GM23338 (cell line): ENCODE measurements at regions not wholly inside any gene's neighbourhood (a gene's known extent, or its start where the extent isn't known, plus 50 kb on each side); places are given as distances from the start of the nearest gene placed in this dataset.

Source experiments
- ATAC-seq: fragments of 200-7000 bp; cut with Tn5 transposase; 3 replicates; pipeline ENCODE4 v1.9.1; 2020
- DNase-seq: peaks from one replicate; pipeline ENCODE4 v3.0.0-alpha.2; 2015; ENCODE audit warnings: low spot score
- H2AFZ ChIP-seq: fragments of 200-600 bp; sonication (generic); 2 replicates; pipeline ENCODE4 v1.8.0; 2016; ENCODE audit warnings: antibody characterized with exemption, mild to moderate bottlenecking, moderate library complexity
- H3F3A ChIP-seq: fragments of 200-600 bp; sonication (generic); replicated peaks from 2 replicates; pipeline ENCODE4 v1.8.0; 2017; ENCODE audit warnings: antibody characterized with exemption, mixed run types, low read depth
- H3K27ac ChIP-seq: fragments of 200-600 bp; sonication (generic); 2 replicates; pipeline ENCODE4 v1.6.1; 2016; ENCODE audit warnings: low read depth
- H3K27me3 ChIP-seq: fragments of 200-600 bp; sonication (generic); 2 replicates; pipeline ENCODE4 v1.8.0; 2016; ENCODE audit warnings: mild to moderate bottlenecking, mixed run types, moderate library complexity; ENCODE audit not compliant: insufficient read depth
- H3K36me3 ChIP-seq: fragments of 200-600 bp; sonication (generic); 2 replicates; pipeline ENCODE4 v1.8.0; 2016; ENCODE audit warnings: mild to moderate bottlenecking; ENCODE audit not compliant: insufficient read depth
- H3K4me1 ChIP-seq: fragments of 200-600 bp; sonication (generic); 2 replicates; pipeline ENCODE4 v1.8.0; 2016; ENCODE audit warnings: mild to moderate bottlenecking, moderate library complexity; ENCODE audit not compliant: insufficient read depth
- H3K4me2 ChIP-seq: fragments of 200-600 bp; sonication (generic); 2 replicates; pipeline ENCODE4 v1.7.1; 2017; ENCODE audit warnings: mixed run types
- H3K4me3 ChIP-seq: fragments of 200-600 bp; sonication (generic); 2 replicates; pipeline ENCODE4 v1.6.1; 2016; ENCODE audit warnings: mixed run types
- H3K79me2 ChIP-seq: fragments of 200-600 bp; sonication (generic); replicated peaks from 2 replicates; pipeline ENCODE4 v1.8.0; 2017; ENCODE audit warnings: mild to moderate bottlenecking; ENCODE audit not compliant: insufficient read depth
- H3K9me2 ChIP-seq: fragments of 200-600 bp; sonication (generic); 2 replicates; pipeline ENCODE4 v1.8.0; 2017; ENCODE audit not compliant: insufficient read depth
- H4K20me1 ChIP-seq: fragments of 200-600 bp; sonication (generic); replicated peaks from 2 replicates; pipeline ENCODE4 v1.8.0; 2017; ENCODE audit warnings: mild to moderate bottlenecking; ENCODE audit not compliant: insufficient read depth
- H3K27ac Mint-ChIP-seq: 2 replicates; pipeline ENCODE4 v1.8.0; 2020; ENCODE audit warnings: inconsistent platforms, mild to moderate bottlenecking, moderate library complexity, mixed read lengths
- H3K27me3 Mint-ChIP-seq: 3 replicates; pipeline ENCODE4 v1.8.0; 2022; ENCODE audit warnings: low read depth, mild to moderate bottlenecking, moderate library complexity, mixed read lengths, inconsistent platforms; ENCODE audit not compliant: insufficient read depth, poor library complexity
- H3K36me3 Mint-ChIP-seq: 3 replicates; pipeline ENCODE4 v1.8.0; 2021; ENCODE audit warnings: low read depth, mild to moderate bottlenecking, inconsistent platforms, moderate library complexity, mixed read lengths
- H3K4me1 Mint-ChIP-seq: 3 replicates; pipeline ENCODE4 v1.8.0; 2020; ENCODE audit warnings: mild to moderate bottlenecking, inconsistent platforms, mixed read lengths
- H3K4me3 Mint-ChIP-seq: 3 replicates; pipeline ENCODE4 v1.8.0; 2021; ENCODE audit warnings: moderate library complexity, mild to moderate bottlenecking, inconsistent platforms, mixed read lengths
- H3K9me3 Mint-ChIP-seq: 3 replicates; pipeline ENCODE4 v1.8.0; 2020; ENCODE audit warnings: moderate library complexity, mild to moderate bottlenecking, inconsistent platforms, mixed read lengths
- CREB1 ChIP-seq: fragments of 250-450 bp; sonication (Bioruptor Pico); IDR thresholded peaks from 2 replicates; pipeline ENCODE4 v1.5.0; 2020; ENCODE audit warnings: low read depth, mild to moderate bottlenecking, moderate library complexity
- EZH2phosphoT487 ChIP-seq: fragments of 200-600 bp; sonication (generic); IDR thresholded peaks from one replicate; pipeline ENCODE4 v1.8.1; 2018; ENCODE audit warnings: antibody characterized with exemption; ENCODE audit not compliant: unreplicated experiment
- JUNB ChIP-seq: IDR thresholded peaks from one replicate; pipeline ENCODE4 v1.6.1; 2016; ENCODE audit warnings: antibody characterized with exemption; ENCODE audit not compliant: unreplicated experiment
- NANOG ChIP-seq: IDR thresholded peaks from 2 replicates; pipeline ENCODE4 v1.6.1; 2016; ENCODE audit warnings: antibody characterized with exemption, borderline replicate concordance
- STAT1 ChIP-seq: IDR thresholded peaks from one replicate; pipeline ENCODE4 v1.6.1; 2016; ENCODE audit warnings: antibody characterized with exemption; ENCODE audit not compliant: unreplicated experiment
- TF ChIP-seq, protein P1 (sequence below): IDR thresholded peaks from one replicate; pipeline ENCODE4 v1.6.1; 2018; ENCODE audit warnings: antibody characterized with exemption; ENCODE audit not compliant: unreplicated experiment

DNA sequence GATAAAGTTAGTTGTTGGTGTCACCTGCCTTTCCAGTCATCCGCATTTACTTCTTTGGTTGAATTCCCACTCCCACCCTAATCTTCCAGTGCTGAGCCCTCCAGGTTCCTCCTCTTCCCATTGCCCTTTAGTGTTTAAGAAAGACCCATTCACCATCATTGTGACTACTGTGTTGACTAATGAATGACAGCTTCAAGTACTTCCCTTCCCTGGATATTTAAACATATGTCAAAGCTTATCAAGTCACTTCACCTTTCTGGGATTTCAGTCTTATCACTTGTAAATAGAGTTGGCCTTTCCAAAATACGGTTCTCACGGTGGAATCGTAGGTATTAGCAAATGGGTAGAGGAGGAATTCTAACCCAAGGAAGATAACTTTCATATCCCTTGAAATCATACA is 201.6 kb upstream of the SVIL start:
- Mint-ChIP-seq H3K36me3 (no peaks in the 10 kb centered on the region), H3K4me1 (peaks cover 20% of the 10 kb centered on the region), H3K27me3 (peaks cover 2% of the 10 kb centered on the region), H3K9me3 (no peaks in the 10 kb centered on the region; the same call in 2 of the 3 replicates), H3K4me3 (no peak overlapping the region), H3K27ac (no peak overlapping the region)
- no peak overlapping the region for H3K4me3 ChIP-seq
- no peaks in the 10 kb centered on the region for H3K79me2 ChIP-seq
- H2AFZ ChIP-seq = no peak overlapping the region
- H3K36me3 ChIP-seq = no peaks in the 10 kb centered on the region
- DNase-seq (no peak), ATAC-seq (no peak)
- no peak for TF ChIP-seq CREB1
- no peak for TF ChIP-seq EZH2phosphoT487
- TF ChIP-seq JUNB = no peak
- TF ChIP-seq STAT1 = no peak
- TF ChIP-seq NANOG = no peak
- H3K27me3 ChIP-seq = no peaks in the 10 kb centered on the region
- no peak overlapping the region for H3K4me2 ChIP-seq
- no peaks in the 10 kb centered on the region for H3F3A ChIP-seq
- H3K9me2 ChIP-seq = 0 out of 2 replicates have a peak, but pooled peaks cover 10% of the 10 kb centered on the region
- H3K27ac ChIP-seq = no peak overlapping the region
- peaks cover 7% of the 10 kb centered on the region; the same call in 1 of the 2 replicates for H3K4me1 ChIP-seq
- H4K20me1 ChIP-seq = no peaks in the 10 kb centered on the region

GRCh38 chr10:29835055-29835454 is 200.3 kb upstream of the SVIL start:
- Histone ChIP-seq H3K27ac (no peak overlapping the region), H3K36me3 (no peaks in the 10 kb centered on the region), H4K20me1 (no peaks in the 10 kb centered on the region), H3K79me2 (no peaks in the 10 kb centered on the region), H3K4me3 (no peak overlapping the region), H3K4me1 (peaks cover 6% of the 10 kb centered on the region; the same call in 1 of the 2 replicates), H3K27me3 (no peaks in the 10 kb centered on the region), H3K9me2 (0 out of 2 replicates have a peak, but pooled peaks cover 10% of the 10 kb centered on the region), H3K4me2 (no peak overlapping the region), H3F3A (no peaks in the 10 kb centered on the region), H2AFZ (no peak overlapping the region)
- Mint-ChIP-seq H3K27ac (no peak overlapping the region), H3K9me3 (no peaks in the 10 kb centered on the region; the same call in 2 of the 3 replicates), H3K36me3 (no peaks in the 10 kb centered on the region), H3K27me3 (peaks cover 1% of the 10 kb centered on the region), H3K4me3 (no peak overlapping the region), H3K4me1 (peaks cover 14% of the 10 kb centered on the region)
- ATAC-seq (no peak), DNase-seq (no peak)
- TF ChIP-seq, protein P1, sequence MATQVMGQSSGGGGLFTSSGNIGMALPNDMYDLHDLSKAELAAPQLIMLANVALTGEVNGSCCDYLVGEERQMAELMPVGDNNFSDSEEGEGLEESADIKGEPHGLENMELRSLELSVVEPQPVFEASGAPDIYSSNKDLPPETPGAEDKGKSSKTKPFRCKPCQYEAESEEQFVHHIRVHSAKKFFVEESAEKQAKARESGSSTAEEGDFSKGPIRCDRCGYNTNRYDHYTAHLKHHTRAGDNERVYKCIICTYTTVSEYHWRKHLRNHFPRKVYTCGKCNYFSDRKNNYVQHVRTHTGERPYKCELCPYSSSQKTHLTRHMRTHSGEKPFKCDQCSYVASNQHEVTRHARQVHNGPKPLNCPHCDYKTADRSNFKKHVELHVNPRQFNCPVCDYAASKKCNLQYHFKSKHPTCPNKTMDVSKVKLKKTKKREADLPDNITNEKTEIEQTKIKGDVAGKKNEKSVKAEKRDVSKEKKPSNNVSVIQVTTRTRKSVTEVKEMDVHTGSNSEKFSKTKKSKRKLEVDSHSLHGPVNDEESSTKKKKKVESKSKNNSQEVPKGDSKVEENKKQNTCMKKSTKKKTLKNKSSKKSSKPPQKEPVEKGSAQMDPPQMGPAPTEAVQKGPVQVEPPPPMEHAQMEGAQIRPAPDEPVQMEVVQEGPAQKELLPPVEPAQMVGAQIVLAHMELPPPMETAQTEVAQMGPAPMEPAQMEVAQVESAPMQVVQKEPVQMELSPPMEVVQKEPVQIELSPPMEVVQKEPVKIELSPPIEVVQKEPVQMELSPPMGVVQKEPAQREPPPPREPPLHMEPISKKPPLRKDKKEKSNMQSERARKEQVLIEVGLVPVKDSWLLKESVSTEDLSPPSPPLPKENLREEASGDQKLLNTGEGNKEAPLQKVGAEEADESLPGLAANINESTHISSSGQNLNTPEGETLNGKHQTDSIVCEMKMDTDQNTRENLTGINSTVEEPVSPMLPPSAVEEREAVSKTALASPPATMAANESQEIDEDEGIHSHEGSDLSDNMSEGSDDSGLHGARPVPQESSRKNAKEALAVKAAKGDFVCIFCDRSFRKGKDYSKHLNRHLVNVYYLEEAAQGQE = no peak
